MM.1S (cell line): ENCODE measurements at regions not wholly inside any gene's neighbourhood (a gene's known extent, or its start where the extent isn't known, plus 50 kb on each side); places are given as distances from the start of the nearest gene placed in this dataset.

Source experiments
- DNase-seq: peaks from one replicate; pipeline ENCODE4 v3.0.0-alpha.2; 2015
- H2AFZ ChIP-seq: fragments of 300-600 bp; sonication (generic); 2 replicates; pipeline ENCODE4 v1.6.0; 2016; ENCODE audit warnings: antibody characterized with exemption, low read length
- H3F3A ChIP-seq: fragments of 300-600 bp; sonication (generic); 2 replicates; pipeline ENCODE4 v1.6.1; 2016; ENCODE audit warnings: mild to moderate bottlenecking, antibody characterized with exemption, low read length, moderate library complexity, mixed read lengths; ENCODE audit not compliant: insufficient read depth
- H3K27ac ChIP-seq: fragments of 300-600 bp; sonication (generic); 2 replicates; pipeline ENCODE4 v1.5.1; 2016; ENCODE audit warnings: mild to moderate bottlenecking, low read length
- H3K27me3 ChIP-seq: fragments of 300-600 bp; sonication (generic); replicated peaks from 2 replicates; pipeline ENCODE4 v1.6.0; 2016; ENCODE audit warnings: low read length; ENCODE audit not compliant: insufficient read depth
- H3K36me3 ChIP-seq: fragments of 300-600 bp; sonication (generic); replicated peaks from 2 replicates; pipeline ENCODE4 v1.6.1; 2016; ENCODE audit warnings: mild to moderate bottlenecking, low read length, mixed read lengths; ENCODE audit not compliant: insufficient read depth
- H3K4me1 ChIP-seq: fragments of 300-600 bp; sonication (generic); 2 replicates; pipeline ENCODE4 v1.6.1; 2016; ENCODE audit warnings: low read length, mixed read lengths
- H3K4me2 ChIP-seq: fragments of 300-600 bp; sonication (generic); 2 replicates; pipeline ENCODE4 v1.6.0; 2016; ENCODE audit warnings: low read depth, low read length
- H3K4me3 ChIP-seq: fragments of 300-600 bp; sonication (generic); 2 replicates; pipeline ENCODE4 v1.5.1; 2016; ENCODE audit warnings: low read length, mixed read lengths
- H3K79me2 ChIP-seq: fragments of 300-600 bp; sonication (generic); 2 replicates; pipeline ENCODE4 v1.6.1; 2016; ENCODE audit warnings: mixed run types, low read length, mixed read lengths
- H3K9ac ChIP-seq: fragments of 300-600 bp; sonication (generic); 2 replicates; pipeline ENCODE4 v1.6.1; 2016; ENCODE audit warnings: low read length, mixed read lengths
- H3K9me2 ChIP-seq: fragments of 300-600 bp; sonication (generic); replicated peaks from 2 replicates; pipeline ENCODE4 v1.6.1; 2016; ENCODE audit warnings: mild to moderate bottlenecking, low read length, mixed read lengths; ENCODE audit not compliant: insufficient read depth
- H3K9me3 ChIP-seq: fragments of 300-600 bp; sonication (generic); replicated peaks from 2 replicates; pipeline ENCODE4 v1.6.1; 2016; ENCODE audit warnings: mild to moderate bottlenecking, low read length, mixed read lengths; ENCODE audit not compliant: insufficient read depth
- H4K20me1 ChIP-seq: fragments of 300-600 bp; sonication (generic); 2 replicates; pipeline ENCODE4 v1.6.1; 2016; ENCODE audit warnings: mild to moderate bottlenecking, low read length, moderate library complexity, mixed read lengths; ENCODE audit not compliant: insufficient read depth
- CTCF ChIP-seq: fragments of 300-600 bp; sonication (generic); IDR thresholded peaks from 2 replicates; pipeline ENCODE4 v1.5.1; 2016; ENCODE audit warnings: antibody characterized with exemption, low read length, mixed read lengths
- EZH2 ChIP-seq: fragments of 300-600 bp; sonication (generic); optimal IDR thresholded peaks from 2 replicates; pipeline ENCODE3; 2017; ENCODE audit warnings: low read depth, mild to moderate bottlenecking, antibody characterized with exemption, low read length, mixed read lengths
- EZH2phosphoT487 ChIP-seq: fragments of 300-600 bp; sonication (generic); IDR thresholded peaks from 2 replicates; pipeline ENCODE4 v1.6.1; 2018; ENCODE audit warnings: antibody characterized with exemption, low read length

GRCh38 chr20:54860716-54861115, 385.3 kb downstream of the DOK5 start:
- no peak overlapping the region for H3K27ac ChIP-seq
- no peak overlapping the region for H3K9ac ChIP-seq
- no peak overlapping the region for H2AFZ ChIP-seq
- no peak for DNase-seq
- no peaks in the 10 kb centered on the region for H3K4me1 ChIP-seq
- no peaks in the 10 kb centered on the region for H3K36me3 ChIP-seq
- no peaks in the 10 kb centered on the region for H3K79me2 ChIP-seq
- no peak overlapping the region for H3K4me2 ChIP-seq
- no peaks in the 10 kb centered on the region for H3F3A ChIP-seq
- H3K27me3 ChIP-seq, result no peaks in the 10 kb centered on the region
- H3K4me3 ChIP-seq, result no peak overlapping the region
- H3K9me2 ChIP-seq, result no peaks in the 10 kb centered on the region
- H4K20me1 ChIP-seq, result no peaks in the 10 kb centered on the region
- no peak for TF ChIP-seq EZH2
- TF ChIP-seq EZH2phosphoT487, result no peak
- no peak for TF ChIP-seq CTCF
- H3K9me3 ChIP-seq, result no peaks in the 10 kb centered on the region

GRCh38 chr20:54856202-54856601, 380.8 kb downstream of the DOK5 start:
- Histone ChIP-seq H2AFZ (no peak overlapping the region), H3K9me2 (no peaks in the 10 kb centered on the region), H3K9ac (no peak overlapping the region), H3K4me3 (no peak overlapping the region), H3K27ac (no peak overlapping the region), H3K4me1 (no peaks in the 10 kb centered on the region), H3K79me2 (no peaks in the 10 kb centered on the region), H3K36me3 (no peaks in the 10 kb centered on the region), H3K4me2 (no peak overlapping the region), H3K9me3 (no peaks in the 10 kb centered on the region), H3K27me3 (no peaks in the 10 kb centered on the region), H4K20me1 (no peaks in the 10 kb centered on the region), H3F3A (no peaks in the 10 kb centered on the region)
- TF ChIP-seq CTCF (no peak), EZH2 (no peak), EZH2phosphoT487 (no peak)
- no peak for DNase-seq

- H3K79me2 ChIP-seq, result no peaks in the 10 kb centered on the region
- TF ChIP-seq CTCF, result no peak
- no peak for TF ChIP-seq EZH2phosphoT487
- TF ChIP-seq EZH2, result no peak
- no peak overlapping the region for H3K9ac ChIP-seq
- H3K27ac ChIP-seq, result no peak overlapping the region
- no peaks in the 10 kb centered on the region for H3K9me2 ChIP-seq
- H4K20me1 ChIP-seq, result no peaks in the 10 kb centered on the region
- H3K4me2 ChIP-seq, result no peak overlapping the region
- no peak overlapping the region for H2AFZ ChIP-seq
- no peaks in the 10 kb centered on the region for H3K36me3 ChIP-seq
- no peaks in the 10 kb centered on the region for H3K9me3 ChIP-seq
- H3K27me3 ChIP-seq, result no peaks in the 10 kb centered on the region
- H3K4me3 ChIP-seq, result no peak overlapping the region
- no peaks in the 10 kb centered on the region for H3K4me1 ChIP-seq
- no peaks in the 10 kb centered on the region for H3F3A ChIP-seq
- DNase-seq, result no peak
These were observed 374.3 kb downstream of the DOK5 start for GRCh38 chr20:54849741-54850140.
